ENCODE measurements at regions not wholly inside any gene's neighbourhood (a gene's known extent, or its start where the extent isn't known, plus 50 kb on each side); places are given as distances from the start of the nearest gene placed in this dataset.
"Not testable (repeated sequence)": the region's sequence is repeated elsewhere in the genome, so short reads cannot be mapped to it uniquely, and the experiment has no call there.

- H3K36me3 ChIP-seq; DNase-seq; H3K4me3 ChIP-seq (ENCODE audit: low read depth, low read length); H3K27me3 ChIP-seq; H3K4me1 ChIP-seq; H3K9me3 ChIP-seq: not testable (repeated sequence)
Observed at GRCh38 chr11:3531280-3531679, 110.5 kb downstream of the ART5 start.

GRCh38 chr11:3523567-3523966, 118.2 kb downstream of the ART5 start:
- H3K4me3 ChIP-seq (ENCODE audit: low read depth, low read length); DNase-seq; H3K27me3 ChIP-seq; H3K9me3 ChIP-seq; H3K36me3 ChIP-seq; H3K4me1 ChIP-seq: not testable (repeated sequence)

GRCh38 chr11:3520905-3521304, 120.9 kb downstream of the ART5 start:
- H3K27me3 ChIP-seq; H3K36me3 ChIP-seq; DNase-seq; H3K4me1 ChIP-seq; H3K9me3 ChIP-seq; H3K4me3 ChIP-seq (ENCODE audit: low read depth, low read length): not testable (repeated sequence)

DNA sequence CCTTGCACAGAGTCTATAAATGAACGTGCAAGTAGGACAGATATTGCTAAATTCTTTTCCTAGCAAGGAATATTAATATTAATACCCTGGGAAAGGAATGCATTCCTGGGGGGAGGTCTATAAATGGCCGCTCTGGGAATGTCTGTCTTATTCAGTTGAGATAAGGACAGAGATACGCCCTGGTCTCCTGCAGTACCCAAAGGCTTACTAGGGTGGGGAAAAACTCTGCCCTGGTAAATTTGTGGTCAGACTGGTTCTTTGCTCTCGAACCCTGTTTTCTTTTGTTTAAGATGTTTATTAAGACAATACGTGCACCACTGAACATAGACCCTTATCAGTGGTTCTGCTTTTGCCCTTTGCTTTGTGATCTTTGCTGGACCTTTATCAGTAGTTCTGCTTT, 122.0 kb downstream of the ART5 start:
- DNase-seq; H3K27me3 ChIP-seq; H3K9me3 ChIP-seq; H3K4me1 ChIP-seq; H3K4me3 ChIP-seq (ENCODE audit: low read depth, low read length); H3K36me3 ChIP-seq: not testable (repeated sequence)

- not testable (repeated sequence) for H3K9me3 ChIP-seq; H3K27me3 ChIP-seq; H3K36me3 ChIP-seq; DNase-seq; H3K4me3 ChIP-seq (ENCODE audit: low read depth, low read length); H3K4me1 ChIP-seq
Observed at GRCh38 chr11:3516934-3517567, 124.7 kb downstream of the ART5 start.

GRCh38 chr11:3516345-3516933, 125.4 kb downstream of the ART5 start:
- not testable (repeated sequence) for DNase-seq; H3K36me3 ChIP-seq; H3K4me3 ChIP-seq (ENCODE audit: low read depth, low read length); H3K4me1 ChIP-seq; H3K27me3 ChIP-seq; H3K9me3 ChIP-seq

- not testable (repeated sequence) for DNase-seq
Observed at GRCh38 chr11:3514635-3515424, 127.0 kb downstream of the ART5 start.

DNA sequence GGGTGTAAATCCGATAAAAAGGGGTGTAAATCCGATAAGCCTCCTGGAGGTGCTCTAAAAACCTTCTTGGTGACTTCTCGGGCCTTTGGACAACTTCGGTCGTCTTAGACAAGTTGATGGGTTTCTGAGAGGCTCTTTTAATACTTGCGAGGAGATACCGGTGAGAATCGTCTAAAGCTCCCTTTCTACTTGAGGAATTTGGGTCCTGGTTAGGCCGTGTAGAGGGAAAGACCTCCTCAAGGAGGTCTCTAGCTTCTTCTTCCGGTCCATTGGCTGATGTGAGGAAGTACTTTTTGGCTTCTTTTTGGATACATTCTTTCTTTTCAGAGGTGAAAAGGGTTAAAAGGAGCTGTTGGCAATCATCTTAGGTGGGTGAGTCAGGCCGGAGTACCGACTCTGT, 128.5 kb downstream of the ART5 start:
- H3K27me3 ChIP-seq; H3K4me1 ChIP-seq; DNase-seq; H3K9me3 ChIP-seq; H3K4me3 ChIP-seq (ENCODE audit: low read depth, low read length); H3K36me3 ChIP-seq: not testable (repeated sequence)

More at GRCh38 chr11:3514635-3515424, 127.0 kb downstream of the ART5 start:
- not testable (repeated sequence) for H3K4me1 ChIP-seq; H3K36me3 ChIP-seq; H3K4me3 ChIP-seq (ENCODE audit: low read depth, low read length); H3K9me3 ChIP-seq; H3K27me3 ChIP-seq

GRCh38 chr11:3512751-3513150, 129.0 kb downstream of the ART5 start:
- H3K9me3 ChIP-seq; H3K27me3 ChIP-seq; H3K4me1 ChIP-seq; H3K36me3 ChIP-seq; H3K4me3 ChIP-seq (ENCODE audit: low read depth, low read length); DNase-seq: not testable (repeated sequence)

- not testable (repeated sequence) for H3K9me3 ChIP-seq; DNase-seq; H3K4me1 ChIP-seq; H3K27me3 ChIP-seq; H3K4me3 ChIP-seq (ENCODE audit: low read depth, low read length); H3K36me3 ChIP-seq
Observed at GRCh38 chr11:3512133-3512703, 129.6 kb downstream of the ART5 start.

- H3K9me3 ChIP-seq; H3K36me3 ChIP-seq; DNase-seq; H3K4me3 ChIP-seq (ENCODE audit: low read depth, low read length); H3K27me3 ChIP-seq; H3K4me1 ChIP-seq: not testable (repeated sequence)
Observed at GRCh38 chr11:3511416-3512132, 130.2 kb downstream of the ART5 start.

GRCh38 chr11:3509563-3509962, 130.6 kb upstream of the ZNF195 start:
- DNase-seq, H3K4me1 ChIP-seq, H3K36me3 ChIP-seq: not testable (repeated sequence)

GRCh38 chr11:3499198-3499597, 120.3 kb upstream of the ZNF195 start:
- H3K36me3 ChIP-seq; DNase-seq; H3K27me3 ChIP-seq; H3K9me3 ChIP-seq; H3K4me3 ChIP-seq (ENCODE audit: low read depth, low read length); H3K4me1 ChIP-seq: not testable (repeated sequence)

More at GRCh38 chr11:3509563-3509962, 130.6 kb upstream of the ZNF195 start:
- not testable (repeated sequence) for H3K9me3 ChIP-seq; H3K4me3 ChIP-seq (ENCODE audit: low read depth, low read length); H3K27me3 ChIP-seq

GRCh38 chr11:3498356-3498755, 119.4 kb upstream of the ZNF195 start:
- H3K27me3 ChIP-seq; H3K4me1 ChIP-seq; H3K9me3 ChIP-seq; H3K4me3 ChIP-seq (ENCODE audit: low read depth, low read length); H3K36me3 ChIP-seq; DNase-seq: not testable (repeated sequence)

GRCh38 chr11:3493152-3493551, 114.2 kb upstream of the ZNF195 start:
- H3K27me3 ChIP-seq; H3K36me3 ChIP-seq; H3K4me3 ChIP-seq (ENCODE audit: low read depth, low read length); H3K9me3 ChIP-seq; H3K4me1 ChIP-seq; DNase-seq: not testable (repeated sequence)
